GM12878 (cell line): ENCODE measurements at regions not wholly inside any gene's neighbourhood (a gene's known extent, or its start where the extent isn't known, plus 50 kb on each side); places are given as distances from the start of the nearest gene placed in this dataset.

Source experiments
- ATAC-seq: fragments of 200-7000 bp; cut with Tn5 transposase; 3 replicates; pipeline ENCODE4 v1.9.1; 2020; ENCODE audit warnings: mild to moderate bottlenecking, moderate library complexity
- BruUV-seq: library from RNA; stranded (reverse); fragments of 400-500 nt; replicated peaks from 2 replicates; lab custom pipeline; 2021; lab: Mats Ljungman, UMichigan
- CTCF ChIA-PET: fragments of 300-600 bp; sonication (Branson Sonifier 250); formaldehyde crosslinking; extraction: SDS; loops from one replicate; lab custom pipeline; 2021; ENCODE audit warnings: inconsistent platforms; lab: Yijun Ruan, JAX
- POLR2A ChIA-PET: fragments of 350-600 bp; formaldehyde crosslinking; extraction: SDS; loops from one replicate; lab custom pipeline; 2021; ENCODE audit warnings: inconsistent platforms; lab: Charles Lee
- RAD21 ChIA-PET: fragments of 300-600 bp; sonication (Branson Sonifier 250); formaldehyde crosslinking; loops from one replicate; lab custom pipeline; 2023; ENCODE audit warnings: antibody characterized with exemption; ENCODE audit not compliant: unreplicated experiment; lab: Charles Lee
- SMC1A ChIA-PET: fragments of 300-600 bp; sonication (Branson Sonifier 250); formaldehyde crosslinking; loops from one replicate; lab custom pipeline; 2023; ENCODE audit not compliant: unreplicated experiment, uncharacterized antibody; lab: Charles Lee
- DNase-seq: peaks from one replicate; pipeline ENCODE4 v3.0.0-alpha.2; 2011; ENCODE audit warnings: low read depth, low spot score
- FAIRE-seq: peaks from 3 replicates; lab custom pipeline; 2011; peaks lifted over from hg19 to GRCh38; lab: Jason Lieb, UNC
- H2AFZ ChIP-seq: 2 replicates; pipeline ENCODE4 v1.6.0; 2011; ENCODE audit warnings: low read depth, low read length, control low read depth; ENCODE audit not compliant: control insufficient read depth
- H3K27ac ChIP-seq: 2 replicates; pipeline ENCODE4 v1.5.1; 2011; ENCODE audit warnings: control low read depth; ENCODE audit not compliant: control insufficient read depth, insufficient read depth
- H3K27me3 ChIP-seq, 2 experiments: replicated peaks in 1 of 2; 2 replicates each; pipeline versions ENCODE4 v1.6.0 to v1.6.1; 2011; ENCODE audit warnings: low read length in 1 of 2; ENCODE audit not compliant: control insufficient read depth in 2 of 2, insufficient read depth in 2 of 2
- H3K36me3 ChIP-seq, 2 experiments: 2 replicates each; pipeline ENCODE4 v1.5.1; 2011; ENCODE audit warnings: low read length in 1 of 2; ENCODE audit not compliant: control insufficient read depth in 2 of 2, insufficient read depth in 2 of 2
- H3K4me1 ChIP-seq: 2 replicates; pipeline ENCODE4 v1.6.1; 2011; ENCODE audit warnings: mild to moderate bottlenecking, low read length, moderate library complexity, mixed read lengths; ENCODE audit not compliant: control insufficient read depth, insufficient read depth
- H3K4me2 ChIP-seq: 2 replicates; pipeline ENCODE4 v1.6.0; 2011; ENCODE audit warnings: control low read depth; ENCODE audit not compliant: control insufficient read depth, insufficient read depth
- H3K4me3 ChIP-seq: fragments of 200-600 bp; sonication (generic); 2 replicates; pipeline ENCODE4 v1.5.1; 2016
- H3K79me2 ChIP-seq: 2 replicates; pipeline ENCODE4 v1.6.0; 2011; ENCODE audit warnings: low read length; ENCODE audit not compliant: control insufficient read depth, insufficient read depth
- H3K9ac ChIP-seq: 2 replicates; pipeline ENCODE4 v1.8.0; 2011; ENCODE audit warnings: low read length, control low read depth, mixed read lengths; ENCODE audit not compliant: control insufficient read depth, insufficient read depth
- H3K9me3 ChIP-seq: replicated peaks from 3 replicates; pipeline ENCODE4 v1.5.1; 2011; ENCODE audit warnings: mild to moderate bottlenecking, low read length; ENCODE audit not compliant: control insufficient read depth, insufficient read depth
- H4K20me1 ChIP-seq: 2 replicates; pipeline ENCODE4 v1.6.0; 2011; ENCODE audit not compliant: control insufficient read depth, insufficient read depth
- GABPA ChIP-seq: IDR thresholded peaks from 2 replicates; pipeline ENCODE4 v1.6.1; 2014; ENCODE audit warnings: antibody characterized with exemption, low read depth, mild to moderate bottlenecking, inconsistent platforms
- RAD21 ChIP-seq: IDR thresholded peaks from 2 replicates; pipeline ENCODE4 v1.6.1; 2011; ENCODE audit warnings: mild to moderate bottlenecking, low read depth, low read length, moderate library complexity; ENCODE audit not compliant: insufficient read depth
- SREBF1 ChIP-seq: IDR thresholded peaks from 2 replicates; pipeline ENCODE4 v1.6.1; 2012; ENCODE audit warnings: mild to moderate bottlenecking, low read length
- WGBS: methylation state at CpG from one replicate; pipeline ENCODE4 v1.1.6; 2016; ENCODE audit warnings: low lambda C conversion rate; ENCODE audit not compliant: insufficient replicate concordance, insufficient coverage; ENCODE audit errors: missing lambda C conversion rate; 5-methylcytosine and 5-hydroxymethylcytosine counted together
- in situ Hi-C: fragments of 300-500 bp; cut with MboI; formaldehyde crosslinking; loops from 9 replicates; pipeline ENCODE4 v1.14.3; 2018; ENCODE audit warnings: mixed read lengths
- intact Hi-C: fragments of 100-400 bp; cut with micrococcal nuclease; formaldehyde crosslinking; loops from one replicate; pipeline ENCODE4 v1.14.2; 2022; ENCODE audit not compliant: unreplicated experiment
- TF ChIP-seq, protein P1 (sequence below): fragments of 450-650 bp; IDR thresholded peaks from 2 replicates; pipeline ENCODE4 v1.6.1; 2014; ENCODE audit warnings: mild to moderate bottlenecking
- TF ChIP-seq, protein P2 (sequence below): IDR thresholded peaks from 2 replicates; pipeline ENCODE4 v1.6.1; 2012; ENCODE audit warnings: low read depth, low read length, improper control_type of control experiment
- TF ChIP-seq, protein P3 (sequence below): IDR thresholded peaks from 2 replicates; pipeline ENCODE4 v1.6.1; 2011; ENCODE audit warnings: borderline replicate concordance, low read depth, mild to moderate bottlenecking, moderate library complexity, low read length; ENCODE audit not compliant: insufficient read depth, poor library complexity, severe bottlenecking
- TF ChIP-seq, protein P4 (sequence below): fragments of 450-650 bp; conservative IDR thresholded peaks from 2 replicates; pipeline ENCODE4 v1.6.1; 2017; ENCODE audit warnings: mild to moderate bottlenecking, moderate library complexity

DNA sequence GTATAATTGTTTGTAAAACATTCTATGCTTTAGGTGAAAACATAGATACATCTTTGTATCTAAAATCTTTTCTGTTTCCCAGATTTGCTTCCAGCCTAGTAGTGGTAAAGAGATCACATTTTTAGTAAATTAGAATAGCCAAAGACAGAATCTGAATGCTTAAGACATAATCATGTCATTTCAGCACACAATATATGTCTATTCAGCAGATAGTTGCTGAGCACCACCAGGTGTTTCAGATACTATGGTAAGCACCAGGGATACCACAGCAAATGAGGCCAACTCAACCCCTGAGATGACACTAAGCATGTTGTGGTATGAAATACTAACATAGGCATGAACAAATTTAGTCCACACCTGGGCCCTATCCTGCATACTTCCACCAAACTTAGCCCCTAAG, 195.2 kb upstream of the SOX14 start (continued):
- TF ChIP-seq, protein P1, sequence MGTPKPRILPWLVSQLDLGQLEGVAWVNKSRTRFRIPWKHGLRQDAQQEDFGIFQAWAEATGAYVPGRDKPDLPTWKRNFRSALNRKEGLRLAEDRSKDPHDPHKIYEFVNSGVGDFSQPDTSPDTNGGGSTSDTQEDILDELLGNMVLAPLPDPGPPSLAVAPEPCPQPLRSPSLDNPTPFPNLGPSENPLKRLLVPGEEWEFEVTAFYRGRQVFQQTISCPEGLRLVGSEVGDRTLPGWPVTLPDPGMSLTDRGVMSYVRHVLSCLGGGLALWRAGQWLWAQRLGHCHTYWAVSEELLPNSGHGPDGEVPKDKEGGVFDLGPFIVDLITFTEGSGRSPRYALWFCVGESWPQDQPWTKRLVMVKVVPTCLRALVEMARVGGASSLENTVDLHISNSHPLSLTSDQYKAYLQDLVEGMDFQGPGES = no peak

DNA sequence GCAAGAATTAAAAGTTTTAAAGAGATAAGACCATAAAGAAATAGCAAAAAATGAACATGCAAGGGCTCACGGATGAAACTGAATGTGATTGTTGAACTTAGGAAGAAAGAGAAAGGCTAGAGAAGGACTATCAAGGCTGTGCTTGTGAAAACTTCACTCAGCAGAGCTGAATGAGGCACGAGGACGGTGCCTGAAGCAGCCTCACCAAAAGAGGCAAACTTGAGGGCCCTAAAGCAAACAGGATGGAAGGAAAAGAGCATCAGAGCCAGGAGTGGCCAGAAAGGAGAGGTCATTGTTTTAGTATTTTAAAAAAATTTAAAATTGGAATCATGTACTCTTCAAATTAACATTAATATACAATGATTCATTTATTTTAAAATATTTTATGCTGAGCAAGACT, 191.2 kb upstream of the SOX14 start:
- BruUV-seq = no TSS peak
- H3K27me3 ChIP-seq = no peaks in the 10 kb centered on the region
- TF ChIP-seq, protein P2, sequence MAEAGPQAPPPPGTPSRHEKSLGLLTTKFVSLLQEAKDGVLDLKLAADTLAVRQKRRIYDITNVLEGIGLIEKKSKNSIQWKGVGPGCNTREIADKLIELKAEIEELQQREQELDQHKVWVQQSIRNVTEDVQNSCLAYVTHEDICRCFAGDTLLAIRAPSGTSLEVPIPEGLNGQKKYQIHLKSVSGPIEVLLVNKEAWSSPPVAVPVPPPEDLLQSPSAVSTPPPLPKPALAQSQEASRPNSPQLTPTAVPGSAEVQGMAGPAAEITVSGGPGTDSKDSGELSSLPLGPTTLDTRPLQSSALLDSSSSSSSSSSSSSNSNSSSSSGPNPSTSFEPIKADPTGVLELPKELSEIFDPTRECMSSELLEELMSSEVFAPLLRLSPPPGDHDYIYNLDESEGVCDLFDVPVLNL = no peak
- TF ChIP-seq GABPA (no peak), RAD21 (no peak), SREBF1 (no peak)
- TF ChIP-seq, protein P3, sequence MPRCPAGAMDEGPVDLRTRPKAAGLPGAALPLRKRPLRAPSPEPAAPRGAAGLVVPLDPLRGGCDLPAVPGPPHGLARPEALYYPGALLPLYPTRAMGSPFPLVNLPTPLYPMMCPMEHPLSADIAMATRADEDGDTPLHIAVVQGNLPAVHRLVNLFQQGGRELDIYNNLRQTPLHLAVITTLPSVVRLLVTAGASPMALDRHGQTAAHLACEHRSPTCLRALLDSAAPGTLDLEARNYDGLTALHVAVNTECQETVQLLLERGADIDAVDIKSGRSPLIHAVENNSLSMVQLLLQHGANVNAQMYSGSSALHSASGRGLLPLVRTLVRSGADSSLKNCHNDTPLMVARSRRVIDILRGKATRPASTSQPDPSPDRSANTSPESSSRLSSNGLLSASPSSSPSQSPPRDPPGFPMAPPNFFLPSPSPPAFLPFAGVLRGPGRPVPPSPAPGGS = no peak
- TF ChIP-seq, protein P4, sequence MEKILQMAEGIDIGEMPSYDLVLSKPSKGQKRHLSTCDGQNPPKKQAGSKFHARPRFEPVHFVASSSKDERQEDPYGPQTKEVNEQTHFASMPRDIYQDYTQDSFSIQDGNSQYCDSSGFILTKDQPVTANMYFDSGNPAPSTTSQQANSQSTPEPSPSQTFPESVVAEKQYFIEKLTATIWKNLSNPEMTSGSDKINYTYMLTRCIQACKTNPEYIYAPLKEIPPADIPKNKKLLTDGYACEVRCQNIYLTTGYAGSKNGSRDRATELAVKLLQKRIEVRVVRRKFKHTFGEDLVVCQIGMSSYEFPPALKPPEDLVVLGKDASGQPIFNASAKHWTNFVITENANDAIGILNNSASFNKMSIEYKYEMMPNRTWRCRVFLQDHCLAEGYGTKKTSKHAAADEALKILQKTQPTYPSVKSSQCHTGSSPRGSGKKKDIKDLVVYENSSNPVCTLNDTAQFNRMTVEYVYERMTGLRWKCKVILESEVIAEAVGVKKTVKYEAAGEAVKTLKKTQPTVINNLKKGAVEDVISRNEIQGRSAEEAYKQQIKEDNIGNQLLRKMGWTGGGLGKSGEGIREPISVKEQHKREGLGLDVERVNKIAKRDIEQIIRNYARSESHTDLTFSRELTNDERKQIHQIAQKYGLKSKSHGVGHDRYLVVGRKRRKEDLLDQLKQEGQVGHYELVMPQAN = no peak
- ChIA-PET CTCF (no interaction called here), POLR2A (no interaction called here), RAD21 (no interaction called here), SMC1A (no interaction called here)
- FAIRE-seq (no peak), ATAC-seq (no peak), DNase-seq (no peak)
- intact Hi-C loops = no loop called here
- H2AFZ ChIP-seq = no peak overlapping the region
- in situ Hi-C loops = no loop called here
- H3K27ac ChIP-seq = no peak overlapping the region
- H3K79me2 ChIP-seq = no peaks in the 10 kb centered on the region
- no peaks in the 10 kb centered on the region for H4K20me1 ChIP-seq
- H3K36me3 ChIP-seq = no peaks in the 10 kb centered on the region
- H3K4me2 ChIP-seq = no peak overlapping the region
- no peak overlapping the region for H3K9ac ChIP-seq
- H3K4me3 ChIP-seq = no peak overlapping the region
- no peaks in the 10 kb centered on the region for H3K4me1 ChIP-seq
- WGBS = 0% methylated on average over 3 of the region's 3 CpGs
- H3K9me3 ChIP-seq = no peaks in the 10 kb centered on the region
